Mesenchymal stem cell (in vitro differentiated cells and primary cell): ENCODE measurements at regions not wholly inside any gene's neighbourhood (a gene's known extent, or its start where the extent isn't known, plus 50 kb on each side); places are given as distances from the start of the nearest gene placed in this dataset.

Experiments
- DNase-seq: peaks from one replicate; pipeline ENCODE4 v3.0.0-alpha.2; 2013
- H2AFZ ChIP-seq: one replicate; pipeline ENCODE4 v1.6.1; 2013; ENCODE audit warnings: low read depth, mild to moderate bottlenecking, control low read depth, inconsistent platforms, low read length, moderate library complexity
- H2AK5ac ChIP-seq: 2 replicates; pipeline ENCODE4 v1.6.1; 2013; ENCODE audit warnings: low read length, moderate library complexity, mild to moderate bottlenecking, inconsistent platforms; ENCODE audit not compliant: severe bottlenecking
- H2BK120ac ChIP-seq: one replicate; pipeline ENCODE4 v1.6.1; 2013; ENCODE audit warnings: low read depth, mild to moderate bottlenecking, inconsistent platforms, low read length, moderate library complexity
- H2BK12ac ChIP-seq, 2 experiments: one replicate each; pipeline ENCODE4 v1.6.1; 2013; ENCODE audit warnings: inconsistent platforms in 2 of 2, low read length in 2 of 2, mild to moderate bottlenecking in 2 of 2, moderate library complexity in 2 of 2, control low read depth in 1 of 2
- H2BK15ac ChIP-seq: one replicate; pipeline ENCODE4 v1.6.1; 2013; ENCODE audit warnings: mild to moderate bottlenecking, low read depth, inconsistent platforms; ENCODE audit not compliant: poor library complexity, severe bottlenecking
- H2BK5ac ChIP-seq: 2 replicates; pipeline ENCODE4 v1.6.1; 2013; ENCODE audit warnings: low read depth, mild to moderate bottlenecking, low read length, control low read depth, inconsistent platforms; ENCODE audit not compliant: poor library complexity, severe bottlenecking
- H3K14ac ChIP-seq, 2 experiments: one replicate each; pipeline ENCODE4 v1.6.1; 2013; ENCODE audit warnings: inconsistent platforms in 2 of 2, low read length in 2 of 2, control low read depth in 1 of 2, mild to moderate bottlenecking in 1 of 2, moderate library complexity in 1 of 2
- H3K18ac ChIP-seq, 2 experiments: one replicate each; pipeline ENCODE4 v1.6.1; 2013; ENCODE audit warnings: inconsistent platforms in 2 of 2, low read length in 2 of 2, control low read depth in 1 of 2, low read depth in 1 of 2, mild to moderate bottlenecking in 1 of 2
- H3K23ac ChIP-seq, 2 experiments: one replicate each; pipeline ENCODE4 v1.6.1; 2013; ENCODE audit warnings: inconsistent platforms in 2 of 2, low read length in 2 of 2, mild to moderate bottlenecking in 2 of 2, moderate library complexity in 2 of 2, control low read depth in 1 of 2
- H3K27ac ChIP-seq: 2 replicates; pipeline ENCODE4 v1.5.1; 2013; ENCODE audit warnings: mild to moderate bottlenecking, moderate library complexity, low read length, control low read depth, inconsistent platforms; ENCODE audit not compliant: poor library complexity, severe bottlenecking
- H3K27me3 ChIP-seq, 2 experiments: 2 replicates each; pipeline versions ENCODE4 v1.6.1 to v1.7.0; 2013; ENCODE audit warnings: low read length in 2 of 2, mild to moderate bottlenecking in 2 of 2, moderate library complexity in 2 of 2, control low read depth in 1 of 2, inconsistent platforms in 1 of 2; ENCODE audit not compliant: control insufficient read depth in 1 of 2, insufficient read depth in 1 of 2
- H3K36me3 ChIP-seq, 2 experiments: 2 replicates each; pipeline versions ENCODE4 v1.6.1 to v1.7.0; 2013; ENCODE audit warnings: low read length in 2 of 2, control low read depth in 1 of 2, inconsistent platforms in 1 of 2, low read depth in 1 of 2, mild to moderate bottlenecking in 1 of 2; ENCODE audit not compliant: insufficient read depth in 2 of 2, control insufficient read depth in 1 of 2
- H3K4ac ChIP-seq, 2 experiments: one replicate each; pipeline ENCODE4 v1.6.1; 2013; ENCODE audit warnings: inconsistent platforms in 2 of 2, low read length in 2 of 2, mild to moderate bottlenecking in 2 of 2, moderate library complexity in 2 of 2, control low read depth in 1 of 2, low read depth in 1 of 2
- H3K4me1 ChIP-seq: 2 replicates; pipeline ENCODE4 v1.6.1; 2013; ENCODE audit warnings: low read depth, low read length, control low read depth; ENCODE audit not compliant: control insufficient read depth, insufficient read depth
- H3K4me2 ChIP-seq: 2 replicates; pipeline ENCODE4 v1.6.1; 2013; ENCODE audit warnings: low read length, mild to moderate bottlenecking, inconsistent platforms; ENCODE audit not compliant: poor library complexity, severe bottlenecking
- H3K4me3 ChIP-seq, 2 experiments: 2 replicates each; pipeline versions ENCODE4 v1.5.1 to v1.7.0; 2013; ENCODE audit warnings: low read length in 2 of 2, mild to moderate bottlenecking in 2 of 2, control low read depth in 1 of 2, low read depth in 1 of 2; ENCODE audit not compliant: insufficient read depth in 1 of 2
- H3K79me1 ChIP-seq: replicated peaks from 2 replicates; pipeline ENCODE4 v1.6.1; 2013; ENCODE audit warnings: mild to moderate bottlenecking, control low read depth, low read length, inconsistent platforms; ENCODE audit not compliant: poor library complexity, severe bottlenecking
- H3K9ac ChIP-seq: 2 replicates; pipeline ENCODE4 v1.7.0; 2013; ENCODE audit warnings: mild to moderate bottlenecking, low read length, moderate library complexity
- H3K9me3 ChIP-seq: 2 replicates; pipeline ENCODE4 v1.7.0; 2013; ENCODE audit warnings: mild to moderate bottlenecking, low read length; ENCODE audit not compliant: control insufficient read depth
- H4K8ac ChIP-seq: one replicate; pipeline ENCODE4 v1.6.1; 2013; ENCODE audit warnings: inconsistent platforms, mild to moderate bottlenecking, low read length, moderate library complexity
- H4K91ac ChIP-seq: one replicate; pipeline ENCODE4 v1.6.1; 2013; ENCODE audit warnings: mild to moderate bottlenecking, low read length, inconsistent platforms
- WGBS: methylation state at CpG from one replicate; pipeline ENCODE4 v1.1.7; 2013; ENCODE audit warnings: mixed read lengths; 5-methylcytosine and 5-hydroxymethylcytosine counted together

GRCh38 chr20:61106438-61106837, 145.6 kb upstream of the CDH4 start:
- 65% methylated on average over 5 of the region's 5 CpGs for WGBS
- no peaks in the 10 kb centered on the region for H3K36me3 ChIP-seq
- H3K79me1 ChIP-seq: no peaks in the 10 kb centered on the region
- H4K91ac ChIP-seq: no peak overlapping the region
- H2BK12ac ChIP-seq: no peak overlapping the region
- no peak overlapping the region for H3K4me2 ChIP-seq
- no peak overlapping the region for H2BK15ac ChIP-seq
- no peak overlapping the region for H3K18ac ChIP-seq
- no peak overlapping the region for H2AFZ ChIP-seq
- peaks cover 24 to 25% of the 10 kb centered on the region in 2 experiments for H3K27me3 ChIP-seq
- no peak overlapping the region for H3K4ac ChIP-seq
- H3K9me3 ChIP-seq: no peaks in the 10 kb centered on the region
- no peak overlapping the region for H3K14ac ChIP-seq
- H2BK5ac ChIP-seq: no peak overlapping the region
- H3K4me1 ChIP-seq: no peaks in the 10 kb centered on the region
- no peak overlapping the region for H2BK120ac ChIP-seq
- H3K27ac ChIP-seq: no peak overlapping the region
- H3K23ac ChIP-seq: no peak overlapping the region
- H3K9ac ChIP-seq: no peak overlapping the region
- no peak for DNase-seq
- no peak overlapping the region for H3K4me3 ChIP-seq
- no peak overlapping the region for H4K8ac ChIP-seq
- no peak overlapping the region for H2AK5ac ChIP-seq

DNA sequence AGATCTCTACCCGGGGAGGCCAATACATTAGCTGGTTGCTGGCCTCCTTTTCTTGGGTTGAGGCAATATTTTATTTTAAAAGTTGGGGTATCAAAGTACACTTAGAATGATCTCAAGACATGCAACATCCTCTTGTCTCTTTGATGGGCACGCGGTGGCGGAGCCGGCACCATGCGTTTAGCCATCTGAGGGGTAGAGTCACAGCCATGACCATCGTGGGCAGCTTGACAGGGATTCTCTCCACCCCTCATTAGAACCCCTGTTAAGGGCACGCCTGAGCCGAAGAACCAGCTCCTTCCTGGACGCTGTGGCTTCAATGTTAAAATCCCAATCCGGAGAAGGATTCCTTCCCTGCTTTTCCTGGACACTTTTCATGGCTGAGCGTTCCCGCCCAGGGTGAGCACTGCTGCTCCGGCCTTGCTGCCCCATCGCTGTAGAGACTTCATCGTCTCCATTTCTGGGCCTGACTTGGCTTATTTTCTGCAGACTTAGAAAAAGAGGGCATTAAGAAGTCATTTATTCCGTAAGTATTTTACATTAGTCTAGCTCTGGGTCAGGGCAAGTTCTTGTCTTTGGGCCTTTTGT, 142.7 kb upstream of the CDH4 start:
- peaks cover 19 to 28% of the 10 kb centered on the region in 2 experiments for H3K27me3 ChIP-seq
- DNase-seq: no peak
- no peak overlapping the region for H2AFZ ChIP-seq
- H3K36me3 ChIP-seq: no peaks in the 10 kb centered on the region
- no peak overlapping the region for H2BK15ac ChIP-seq
- no peak overlapping the region for H3K4me3 ChIP-seq
- no peak overlapping the region for H4K91ac ChIP-seq
- H3K18ac ChIP-seq: no peak overlapping the region
- H3K4me1 ChIP-seq: no peaks in the 10 kb centered on the region
- no peak overlapping the region for H3K9ac ChIP-seq
- H3K27ac ChIP-seq: no peak overlapping the region
- H4K8ac ChIP-seq: no peak overlapping the region
- H3K4ac ChIP-seq: no peak overlapping the region
- H2BK120ac ChIP-seq: no peak overlapping the region
- H3K4me2 ChIP-seq: no peak overlapping the region
- no peak overlapping the region for H2BK12ac ChIP-seq
- no peak overlapping the region for H3K23ac ChIP-seq
- H3K9me3 ChIP-seq: no peaks in the 10 kb centered on the region
- no peak overlapping the region for H3K14ac ChIP-seq
- no peak overlapping the region for H2AK5ac ChIP-seq
- 92% methylated on average over 17 of the region's 17 CpGs for WGBS
- no peak overlapping the region for H2BK5ac ChIP-seq
- no peaks in the 10 kb centered on the region for H3K79me1 ChIP-seq

GRCh38 chr20:61112515-61112914, 139.5 kb upstream of the CDH4 start:
- no peak overlapping the region for H4K91ac ChIP-seq
- no peak overlapping the region for H3K18ac ChIP-seq
- H2BK5ac ChIP-seq: no peak overlapping the region
- DNase-seq: peak; percentile 36
- no peak overlapping the region for H2BK120ac ChIP-seq
- WGBS: 60% methylated on average over 3 of the region's 4 CpGs
- no peak overlapping the region for H3K9ac ChIP-seq
- no peak overlapping the region for H3K27ac ChIP-seq
- no peak overlapping the region for H2AFZ ChIP-seq
- H3K9me3 ChIP-seq: no peaks in the 10 kb centered on the region
- no peak overlapping the region for H3K23ac ChIP-seq
- no peak overlapping the region for H3K14ac ChIP-seq
- H3K4me2 ChIP-seq: no peak overlapping the region
- no peaks in the 10 kb centered on the region for H3K79me1 ChIP-seq
- H3K4ac ChIP-seq: no peak overlapping the region
- no peak overlapping the region for H3K4me3 ChIP-seq
- H4K8ac ChIP-seq: no peak overlapping the region
- no peak overlapping the region for H2BK15ac ChIP-seq
- no peak overlapping the region for H2BK12ac ChIP-seq
- no peaks in the 10 kb centered on the region for H3K36me3 ChIP-seq
- peaks cover 8% of the 10 kb centered on the region for H3K4me1 ChIP-seq
- no peak overlapping the region for H2AK5ac ChIP-seq
- H3K27me3 ChIP-seq: peaks cover 0 to 34% of the 10 kb centered on the region in 2 experiments

- Histone ChIP-seq H3K14ac (no peak overlapping the region), H2BK12ac (no peak overlapping the region), H3K4me1 (peaks cover 15% of the 10 kb centered on the region), H3K18ac (no peak overlapping the region), H2BK5ac (no peak overlapping the region), H3K36me3 (no peaks in the 10 kb centered on the region), H3K23ac (no peak overlapping the region), H3K4me3 (no peak overlapping the region), H3K9ac (no peak overlapping the region), H3K27me3 (peaks cover 0 to 34% of the 10 kb centered on the region in 2 experiments), H3K4ac (no peak overlapping the region), H3K4me2 (no peak overlapping the region), H3K27ac (no peak overlapping the region), H2AFZ (no peak overlapping the region), H2BK120ac (no peak overlapping the region), H3K79me1 (no peaks in the 10 kb centered on the region), H2BK15ac (no peak overlapping the region), H3K9me3 (no peaks in the 10 kb centered on the region), H4K91ac (no peak overlapping the region), H2AK5ac (no peak overlapping the region), H4K8ac (no peak overlapping the region)
- 86% methylated on average over 8 of the region's 8 CpGs for WGBS
- DNase-seq: no peak
These were observed 138.3 kb upstream of the CDH4 start for GRCh38 chr20:61113731-61114130.
